ENCODE measurements at regions not wholly inside any gene's neighbourhood (a gene's known extent, or its start where the extent isn't known, plus 50 kb on each side); places are given as distances from the start of the nearest gene placed in this dataset.

- Mint-ChIP-seq H3K9me3 (no peaks in the 10 kb centered on the region), H3K4me1 (ENCODE audit: low read depth) (no peaks in the 10 kb centered on the region)
These were observed 508.1 kb upstream of the MAP3K7 start for GRCh38 chr6:91094806-91095475.

GRCh38 chr6:91094341-91094740 lies 507.5 kb upstream of the MAP3K7 start:
- Mint-ChIP-seq H3K36me3 (ENCODE audit: low read depth) (no peaks in the 10 kb centered on the region), H3K9me3 (no peaks in the 10 kb centered on the region), H3K27ac (no peak overlapping the region), H3K4me3 (no peak overlapping the region), H3K27me3 (ENCODE audit: low read depth) (no peaks in the 10 kb centered on the region), H3K4me1 (ENCODE audit: low read depth) (no peaks in the 10 kb centered on the region)
- no peak for DNase-seq (ENCODE audit: low spot score)

More at GRCh38 chr6:91094806-91095475, 508.1 kb upstream of the MAP3K7 start:
- H3K36me3 Mint-ChIP-seq (ENCODE audit: low read depth), result no peaks in the 10 kb centered on the region
- H3K4me3 Mint-ChIP-seq, result no peak overlapping the region
- no peak for DNase-seq (ENCODE audit: low spot score)
- H3K27ac Mint-ChIP-seq, result no peak overlapping the region
- H3K27me3 Mint-ChIP-seq (ENCODE audit: low read depth), result no peaks in the 10 kb centered on the region

- Mint-ChIP-seq H3K27me3 (ENCODE audit: low read depth) (no peaks in the 10 kb centered on the region), H3K27ac (no peak overlapping the region), H3K4me3 (no peak overlapping the region), H3K4me1 (ENCODE audit: low read depth) (no peaks in the 10 kb centered on the region), H3K9me3 (no peaks in the 10 kb centered on the region), H3K36me3 (ENCODE audit: low read depth) (no peaks in the 10 kb centered on the region)
- DNase-seq (ENCODE audit: low spot score), result no peak
These were observed 502.1 kb upstream of the MAP3K7 start for GRCh38 chr6:91088976-91089375.

GRCh38 chr6:91088515-91088914 lies 501.6 kb upstream of the MAP3K7 start:
- H3K4me1 Mint-ChIP-seq (ENCODE audit: low read depth), result no peaks in the 10 kb centered on the region
- no peaks in the 10 kb centered on the region for H3K36me3 Mint-ChIP-seq (ENCODE audit: low read depth)
- no peak overlapping the region for H3K27ac Mint-ChIP-seq
- no peak for DNase-seq (ENCODE audit: low spot score)
- no peaks in the 10 kb centered on the region for H3K27me3 Mint-ChIP-seq (ENCODE audit: low read depth)
- H3K4me3 Mint-ChIP-seq, result no peak overlapping the region
- no peaks in the 10 kb centered on the region for H3K9me3 Mint-ChIP-seq

GRCh38 chr6:91087908-91088307 lies 501.0 kb upstream of the MAP3K7 start:
- no peak overlapping the region for H3K4me3 Mint-ChIP-seq
- H3K9me3 Mint-ChIP-seq, result no peaks in the 10 kb centered on the region
- no peak overlapping the region for H3K27ac Mint-ChIP-seq
- H3K4me1 Mint-ChIP-seq (ENCODE audit: low read depth), result no peaks in the 10 kb centered on the region
- no peaks in the 10 kb centered on the region for H3K27me3 Mint-ChIP-seq (ENCODE audit: low read depth)
- no peaks in the 10 kb centered on the region for H3K36me3 Mint-ChIP-seq (ENCODE audit: low read depth)
- no peak for DNase-seq (ENCODE audit: low spot score)

GRCh38 chr6:91083211-91083610 lies 496.3 kb upstream of the MAP3K7 start:
- Mint-ChIP-seq H3K27ac (no peak overlapping the region), H3K4me1 (ENCODE audit: low read depth) (no peaks in the 10 kb centered on the region), H3K27me3 (ENCODE audit: low read depth) (no peaks in the 10 kb centered on the region), H3K9me3 (no peaks in the 10 kb centered on the region), H3K4me3 (no peak overlapping the region), H3K36me3 (ENCODE audit: low read depth) (no peaks in the 10 kb centered on the region)
- no peak for DNase-seq (ENCODE audit: low spot score)

- no peak overlapping the region for H3K27ac Mint-ChIP-seq
- H3K36me3 Mint-ChIP-seq (ENCODE audit: low read depth), result no peaks in the 10 kb centered on the region
These were observed 495.5 kb upstream of the MAP3K7 start for GRCh38 chr6:91082311-91082832.

GRCh38 chr6:91081452-91082067 lies 494.7 kb upstream of the MAP3K7 start:
- H3K9me3 Mint-ChIP-seq, result no peaks in the 10 kb centered on the region
- no peaks in the 10 kb centered on the region for H3K27me3 Mint-ChIP-seq (ENCODE audit: low read depth)
- H3K27ac Mint-ChIP-seq, result no peak overlapping the region
- no peaks in the 10 kb centered on the region for H3K4me1 Mint-ChIP-seq (ENCODE audit: low read depth)
- H3K36me3 Mint-ChIP-seq (ENCODE audit: low read depth), result no peaks in the 10 kb centered on the region
- no peak overlapping the region for H3K4me3 Mint-ChIP-seq
- DNase-seq (ENCODE audit: low spot score), result no peak

More at GRCh38 chr6:91082311-91082832, 495.5 kb upstream of the MAP3K7 start:
- no peak for DNase-seq (ENCODE audit: low spot score)
- H3K4me3 Mint-ChIP-seq, result no peak overlapping the region
- H3K9me3 Mint-ChIP-seq, result no peaks in the 10 kb centered on the region
- no peaks in the 10 kb centered on the region for H3K4me1 Mint-ChIP-seq (ENCODE audit: low read depth)
- no peaks in the 10 kb centered on the region for H3K27me3 Mint-ChIP-seq (ENCODE audit: low read depth)

GRCh38 chr6:91080871-91081270 lies 494.0 kb upstream of the MAP3K7 start:
- H3K9me3 Mint-ChIP-seq, result no peaks in the 10 kb centered on the region
- no peaks in the 10 kb centered on the region for H3K27me3 Mint-ChIP-seq (ENCODE audit: low read depth)
- H3K36me3 Mint-ChIP-seq (ENCODE audit: low read depth), result no peaks in the 10 kb centered on the region
- H3K27ac Mint-ChIP-seq, result no peak overlapping the region
- H3K4me3 Mint-ChIP-seq, result no peak overlapping the region
- DNase-seq (ENCODE audit: low spot score), result no peak
- H3K4me1 Mint-ChIP-seq (ENCODE audit: low read depth), result no peaks in the 10 kb centered on the region

- H3K27me3 Mint-ChIP-seq (ENCODE audit: low read depth), result no peaks in the 10 kb centered on the region
- H3K4me1 Mint-ChIP-seq (ENCODE audit: low read depth), result no peaks in the 10 kb centered on the region
- no peaks in the 10 kb centered on the region for H3K9me3 Mint-ChIP-seq
- DNase-seq (ENCODE audit: low spot score), result no peak
- H3K27ac Mint-ChIP-seq, result no peak overlapping the region
- no peaks in the 10 kb centered on the region for H3K36me3 Mint-ChIP-seq (ENCODE audit: low read depth)
- H3K4me3 Mint-ChIP-seq, result no peak overlapping the region
These were observed 493.1 kb upstream of the MAP3K7 start for GRCh38 chr6:91079969-91080368.

- H3K4me3 Mint-ChIP-seq, result no peak overlapping the region
- DNase-seq (ENCODE audit: low spot score), result no peak
- H3K27ac Mint-ChIP-seq, result no peak overlapping the region
- H3K9me3 Mint-ChIP-seq, result no peaks in the 10 kb centered on the region
- no peaks in the 10 kb centered on the region for H3K36me3 Mint-ChIP-seq (ENCODE audit: low read depth)
- H3K4me1 Mint-ChIP-seq (ENCODE audit: low read depth), result no peaks in the 10 kb centered on the region
- no peaks in the 10 kb centered on the region for H3K27me3 Mint-ChIP-seq (ENCODE audit: low read depth)
These were observed 488.5 kb upstream of the MAP3K7 start for GRCh38 chr6:91075244-91075976.

GRCh38 chr6:91063362-91063761 lies 476.5 kb upstream of the MAP3K7 start:
- no peaks in the 10 kb centered on the region for H3K36me3 Mint-ChIP-seq (ENCODE audit: low read depth)
- no peak overlapping the region for H3K4me3 Mint-ChIP-seq
- H3K9me3 Mint-ChIP-seq, result no peaks in the 10 kb centered on the region
- no peak for DNase-seq (ENCODE audit: low spot score)
- H3K27me3 Mint-ChIP-seq (ENCODE audit: low read depth), result no peaks in the 10 kb centered on the region
- no peaks in the 10 kb centered on the region for H3K4me1 Mint-ChIP-seq (ENCODE audit: low read depth)
- H3K27ac Mint-ChIP-seq, result no peak overlapping the region

GRCh38 chr6:91057689-91058088 lies 470.8 kb upstream of the MAP3K7 start:
- Mint-ChIP-seq H3K4me3 (no peak overlapping the region), H3K4me1 (ENCODE audit: low read depth) (no peaks in the 10 kb centered on the region), H3K27ac (no peak overlapping the region), H3K27me3 (ENCODE audit: low read depth) (no peaks in the 10 kb centered on the region), H3K9me3 (no peaks in the 10 kb centered on the region), H3K36me3 (ENCODE audit: low read depth) (no peaks in the 10 kb centered on the region)
- no peak for DNase-seq (ENCODE audit: low spot score)

GRCh38 chr6:91055959-91056358 lies 469.1 kb upstream of the MAP3K7 start:
- no peak overlapping the region for H3K4me3 Mint-ChIP-seq
- H3K4me1 Mint-ChIP-seq (ENCODE audit: low read depth), result no peaks in the 10 kb centered on the region
- DNase-seq (ENCODE audit: low spot score), result no peak
- no peaks in the 10 kb centered on the region for H3K36me3 Mint-ChIP-seq (ENCODE audit: low read depth)
- no peak overlapping the region for H3K27ac Mint-ChIP-seq
- no peaks in the 10 kb centered on the region for H3K9me3 Mint-ChIP-seq
- H3K27me3 Mint-ChIP-seq (ENCODE audit: low read depth), result no peaks in the 10 kb centered on the region
